Stimulated activated CD4-positive, alpha-beta T cell treated with anti-CD3 and anti-CD28 coated beads, TNF-alpha, amount 100 ng/mL, for 48 hours (primary cell): ENCODE measurements at regions not wholly inside any gene's neighbourhood (a gene's known extent, or its start where the extent isn't known, plus 50 kb on each side); places are given as distances from the start of the nearest gene placed in this dataset.

Experiments
- DNase-seq, 3 donors: peaks; one replicate each; pipeline ENCODE4 v3.0.0-alpha.2; 2020; ENCODE audit warnings: low read depth in 3 of 3

- DNase-seq, result no peak
Observed at GRCh38 chr20:24376311-24377099, 92.9 kb upstream of the SYNDIG1 start.

GRCh38 chr20:24373372-24373771 lies 96.1 kb upstream of the SYNDIG1 start:
- DNase-seq, result no peak

- DNase-seq, result no peak
Observed at GRCh38 chr20:24370911-24371695, 98.3 kb upstream of the SYNDIG1 start.

GRCh38 chr20:24370249-24370648 lies 99.2 kb upstream of the SYNDIG1 start:
- DNase-seq, result no peak

- no peak for DNase-seq
Observed at GRCh38 chr20:24368253-24368652, 101.2 kb upstream of the SYNDIG1 start.

GRCh38 chr20:24366336-24367004 lies 103.0 kb upstream of the SYNDIG1 start:
- no peak for DNase-seq

GRCh38 chr20:24365670-24366069 lies 103.8 kb upstream of the SYNDIG1 start:
- DNase-seq, result no peak

GRCh38 chr20:24364482-24364881 lies 104.9 kb upstream of the SYNDIG1 start:
- DNase-seq, result no peak

GRCh38 chr20:24363031-24363430 lies 106.4 kb upstream of the SYNDIG1 start:
- no peak for DNase-seq

GRCh38 chr20:24362080-24362479 lies 107.3 kb upstream of the SYNDIG1 start:
- DNase-seq, result no peak

- no peak for DNase-seq
Observed at GRCh38 chr20:24361541-24361940, 107.9 kb upstream of the SYNDIG1 start.

GRCh38 chr20:24360531-24360930 lies 108.9 kb upstream of the SYNDIG1 start:
- DNase-seq, result no peak

- DNase-seq, result no peak
Observed at GRCh38 chr20:24359321-24360027, 110.0 kb upstream of the SYNDIG1 start.

GRCh38 chr20:24357931-24358330 lies 111.5 kb upstream of the SYNDIG1 start:
- no peak for DNase-seq

GRCh38 chr20:24357177-24357576 lies 112.3 kb upstream of the SYNDIG1 start:
- DNase-seq, result no peak

- no peak for DNase-seq
Observed at GRCh38 chr20:24353135-24353690, 116.2 kb upstream of the SYNDIG1 start.

- no peak for DNase-seq
Observed at GRCh38 chr20:24350923-24351368, 118.5 kb upstream of the SYNDIG1 start.

GRCh38 chr20:24341781-24342180 lies 127.6 kb upstream of the SYNDIG1 start:
- DNase-seq, result no peak

GRCh38 chr20:24340933-24341332 lies 128.5 kb upstream of the SYNDIG1 start:
- no peak for DNase-seq

- no peak for DNase-seq
Observed at GRCh38 chr20:24339210-24339641, 130.2 kb upstream of the SYNDIG1 start.

- DNase-seq, result no peak
Observed at GRCh38 chr20:24337551-24337950, 131.9 kb upstream of the SYNDIG1 start.
